HG02981 (cell line): ENCODE measurements at regions not wholly inside any gene's neighbourhood (a gene's known extent, or its start where the extent isn't known, plus 50 kb on each side); places are given as distances from the start of the nearest gene placed in this dataset.

Experiments used
- ATAC-seq: cut with Tn5 transposase; IDR thresholded peaks from one replicate; pipeline ENCODE4 v1.9.1; 2021; ENCODE audit warnings: mild to moderate bottlenecking, moderate library complexity; ENCODE audit not compliant: unreplicated experiment

GRCh38 chr20:11076434-11077105 lies 402.8 kb upstream of the JAG1 start:
- ATAC-seq: no peak

GRCh38 chr20:11077226-11077625 lies 403.4 kb upstream of the JAG1 start:
- ATAC-seq: no peak

GRCh38 chr20:11080010-11080409 lies 406.2 kb upstream of the JAG1 start:
- no peak for ATAC-seq

GRCh38 chr20:11080781-11081377 lies 407.1 kb upstream of the JAG1 start:
- ATAC-seq: no peak

- ATAC-seq: no peak
Observed at GRCh38 chr20:11083841-11084240, 410.0 kb upstream of the JAG1 start.

- no peak for ATAC-seq
Observed at GRCh38 chr20:11084508-11084907, 410.7 kb upstream of the JAG1 start.

GRCh38 chr20:11086970-11087369 lies 413.2 kb upstream of the JAG1 start:
- no peak for ATAC-seq

- ATAC-seq: no peak
Observed at GRCh38 chr20:11090751-11091150, 417.0 kb upstream of the JAG1 start.

- ATAC-seq: no peak
Observed at GRCh38 chr20:11091511-11091910, 417.7 kb upstream of the JAG1 start.

GRCh38 chr20:11092151-11092550 lies 418.4 kb upstream of the JAG1 start:
- no peak for ATAC-seq

GRCh38 chr20:11094196-11094595 lies 420.4 kb upstream of the JAG1 start:
- no peak for ATAC-seq

GRCh38 chr20:11094711-11095110 lies 420.9 kb upstream of the JAG1 start:
- ATAC-seq: no peak

- ATAC-seq: no peak
Observed at GRCh38 chr20:11098888-11099287, 425.1 kb upstream of the JAG1 start.

GRCh38 chr20:11101243-11101642 lies 427.4 kb upstream of the JAG1 start:
- ATAC-seq: no peak

GRCh38 chr20:11101696-11102095 lies 427.9 kb upstream of the JAG1 start:
- ATAC-seq: no peak

GRCh38 chr20:11103866-11104265 lies 430.1 kb upstream of the JAG1 start:
- no peak for ATAC-seq

- no peak for ATAC-seq
Observed at GRCh38 chr20:11108102-11108810, 434.5 kb upstream of the JAG1 start.

GRCh38 chr20:11110535-11110934 lies 436.7 kb upstream of the JAG1 start:
- no peak for ATAC-seq

- no peak for ATAC-seq
Observed at GRCh38 chr20:11111191-11111590, 437.4 kb upstream of the JAG1 start.

- no peak for ATAC-seq
Observed at GRCh38 chr20:11112832-11113231, 439.0 kb upstream of the JAG1 start.

- ATAC-seq: no peak
Observed at GRCh38 chr20:11114382-11114781, 440.6 kb upstream of the JAG1 start.

GRCh38 chr20:11117808-11118528 lies 444.2 kb upstream of the JAG1 start:
- no peak for ATAC-seq
